ENCODE measurements at regions not wholly inside any gene's neighbourhood (a gene's known extent, or its start where the extent isn't known, plus 50 kb on each side); places are given as distances from the start of the nearest gene placed in this dataset.
"Not testable (repeated sequence)": the region's sequence is repeated elsewhere in the genome, so short reads cannot be mapped to it uniquely, and the experiment has no call there.

DNA sequence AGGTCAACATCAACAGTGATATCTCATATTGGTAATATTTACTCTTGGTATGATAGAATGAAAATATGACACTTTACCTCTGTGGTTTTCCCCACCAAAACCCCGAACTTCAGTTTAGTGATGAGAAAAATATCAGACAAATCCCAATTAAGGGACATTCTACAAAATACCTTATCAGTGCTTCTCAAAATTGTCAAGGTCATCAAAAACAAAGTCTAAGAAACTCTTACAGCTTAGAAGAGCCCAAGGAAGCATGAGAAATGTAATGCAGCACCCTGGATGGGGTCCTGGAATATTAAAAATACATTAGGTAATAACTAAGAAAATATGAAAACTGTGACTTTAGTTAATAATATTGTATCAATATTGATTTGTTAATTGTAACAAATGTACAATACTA lies 148.3 kb upstream of the TFAP2D start:
- Histone ChIP-seq H3F3A (ENCODE audit: low read depth) (no peaks in the 10 kb centered on the region), H3K36me3 (no peaks in the 10 kb centered on the region), H3K4me2 (no peak overlapping the region), H3K9ac (no peak overlapping the region), H3K4me3 (no peak overlapping the region), H3K27ac (no peak overlapping the region), H2AFZ (replicated peaks) (no peak overlapping the region), H3K27me3 (no peaks in the 10 kb centered on the region), H3K79me2 (ENCODE audit: low read depth) (no peaks in the 10 kb centered on the region), H3K9me3 (ENCODE audit: low read depth) (no peaks in the 10 kb centered on the region), H4K20me1 (ENCODE audit: low read depth) (no peaks in the 10 kb centered on the region), H3K4me1 (no peaks in the 10 kb centered on the region)
- TF ChIP-seq, protein P1, sequence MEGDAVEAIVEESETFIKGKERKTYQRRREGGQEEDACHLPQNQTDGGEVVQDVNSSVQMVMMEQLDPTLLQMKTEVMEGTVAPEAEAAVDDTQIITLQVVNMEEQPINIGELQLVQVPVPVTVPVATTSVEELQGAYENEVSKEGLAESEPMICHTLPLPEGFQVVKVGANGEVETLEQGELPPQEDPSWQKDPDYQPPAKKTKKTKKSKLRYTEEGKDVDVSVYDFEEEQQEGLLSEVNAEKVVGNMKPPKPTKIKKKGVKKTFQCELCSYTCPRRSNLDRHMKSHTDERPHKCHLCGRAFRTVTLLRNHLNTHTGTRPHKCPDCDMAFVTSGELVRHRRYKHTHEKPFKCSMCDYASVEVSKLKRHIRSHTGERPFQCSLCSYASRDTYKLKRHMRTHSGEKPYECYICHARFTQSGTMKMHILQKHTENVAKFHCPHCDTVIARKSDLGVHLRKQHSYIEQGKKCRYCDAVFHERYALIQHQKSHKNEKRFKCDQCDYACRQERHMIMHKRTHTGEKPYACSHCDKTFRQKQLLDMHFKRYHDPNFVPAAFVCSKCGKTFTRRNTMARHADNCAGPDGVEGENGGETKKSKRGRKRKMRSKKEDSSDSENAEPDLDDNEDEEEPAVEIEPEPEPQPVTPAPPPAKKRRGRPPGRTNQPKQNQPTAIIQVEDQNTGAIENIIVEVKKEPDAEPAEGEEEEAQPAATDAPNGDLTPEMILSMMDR (IDR thresholded peaks at IDR 0.05): no peak
- no peak for TF ChIP-seq EZH2 (IDR thresholded peaks at IDR 0.05)
- TF ChIP-seq EZH2phosphoT487 (IDR thresholded peaks at IDR 0.05): no peak
- no peaks in the 10 kb centered on the region for H3K36me3 Mint-ChIP-seq
- H3K27me3 Mint-ChIP-seq (ENCODE audit: insufficient read depth, low read depth): no peaks in the 10 kb centered on the region
- H3K9me3 Mint-ChIP-seq: no peaks in the 10 kb centered on the region
- no peak overlapping the region for H3K27ac Mint-ChIP-seq
- H3K4me3 Mint-ChIP-seq: no peak overlapping the region
- no peaks in the 10 kb centered on the region for H3K4me1 Mint-ChIP-seq
- no peak for DNase-seq (ENCODE audit: low spot score)

GRCh38 chr6:50571230-50571629 lies 142.1 kb upstream of the TFAP2D start:
- H3K27me3 Mint-ChIP-seq (ENCODE audit: insufficient read depth, low read depth); H3K27ac ChIP-seq; H3F3A ChIP-seq (ENCODE audit: low read depth); DNase-seq (ENCODE audit: low spot score); H3K36me3 Mint-ChIP-seq; H4K20me1 ChIP-seq (ENCODE audit: low read depth); H3K36me3 ChIP-seq; H3K4me1 Mint-ChIP-seq; H3K4me3 ChIP-seq; H3K79me2 ChIP-seq (ENCODE audit: low read depth); H2AFZ ChIP-seq (replicated peaks); H3K27me3 ChIP-seq; H3K4me1 ChIP-seq; H3K9me3 ChIP-seq (ENCODE audit: low read depth); H3K27ac Mint-ChIP-seq; H3K4me3 Mint-ChIP-seq; H3K4me2 ChIP-seq; H3K9ac ChIP-seq: not testable (repeated sequence)
- H3K9me3 Mint-ChIP-seq: peaks cover 12% of the 10 kb centered on the region

DNA sequence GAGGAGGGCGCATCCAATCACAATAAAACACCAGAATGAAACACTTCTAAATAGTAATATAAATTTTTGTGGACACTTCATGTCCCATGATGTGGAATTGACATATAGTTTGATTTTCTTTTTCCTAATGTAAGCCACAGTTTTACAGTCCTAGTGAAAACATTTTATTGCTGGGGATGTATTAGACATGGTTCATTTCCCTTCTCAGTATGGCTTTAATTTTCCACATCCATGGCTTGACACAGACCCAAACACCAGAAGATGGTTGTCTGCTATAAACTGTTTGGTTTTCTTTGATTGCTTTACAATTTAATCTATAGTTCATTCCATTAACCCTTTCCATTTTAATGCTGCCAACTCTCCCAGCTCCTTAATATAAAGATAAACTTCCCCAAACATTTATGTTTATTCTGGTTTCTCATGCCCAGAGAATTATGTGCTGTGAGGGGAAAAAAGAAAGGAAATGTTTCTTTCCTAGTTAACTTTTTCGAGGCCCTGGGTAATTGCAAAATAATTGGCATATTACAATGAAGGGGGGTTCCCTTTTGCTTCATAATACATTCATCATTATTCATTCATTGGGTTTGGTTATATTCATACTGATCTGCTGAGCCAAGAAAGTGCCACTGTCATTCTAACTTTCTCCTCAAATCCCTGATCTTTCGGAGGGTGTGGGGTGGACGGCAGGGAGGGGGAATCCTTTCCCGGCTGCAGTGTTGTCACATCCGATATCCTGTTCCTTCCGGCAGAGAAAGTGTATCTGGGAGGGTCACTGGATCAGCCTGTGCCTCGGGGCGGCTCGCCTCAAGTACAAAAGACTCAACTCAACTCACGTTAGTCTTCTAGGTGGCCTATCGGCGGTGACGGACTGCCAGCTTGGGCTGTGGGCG lies 127.6 kb upstream of the TFAP2D start:
- no peak overlapping the region for H3K9ac ChIP-seq
- peak; percentile 13 for DNase-seq (ENCODE audit: low spot score)
- H3K9me3 Mint-ChIP-seq: no peaks in the 10 kb centered on the region

GRCh38 chr6:50586331-50586675 lies 127.0 kb upstream of the TFAP2D start:
- Histone ChIP-seq H3K79me2 (ENCODE audit: low read depth) (no peaks in the 10 kb centered on the region), H3K4me1 (no peaks in the 10 kb centered on the region), H3K36me3 (no peaks in the 10 kb centered on the region), H3K4me2 (no peak overlapping the region), H3K4me3 (no peak overlapping the region), H3K27me3 (no peaks in the 10 kb centered on the region), H3F3A (ENCODE audit: low read depth) (no peaks in the 10 kb centered on the region), H3K9me3 (ENCODE audit: low read depth) (no peaks in the 10 kb centered on the region), H3K27ac (no peak overlapping the region), H3K9ac (no peak overlapping the region), H2AFZ (replicated peaks) (no peak overlapping the region), H4K20me1 (ENCODE audit: low read depth) (no peaks in the 10 kb centered on the region)
- Mint-ChIP-seq H3K4me3 (no peak overlapping the region), H3K9me3 (no peaks in the 10 kb centered on the region), H3K27ac (no peak overlapping the region), H3K36me3 (no peaks in the 10 kb centered on the region), H3K4me1 (peaks cover 3% of the 10 kb centered on the region), H3K27me3 (ENCODE audit: insufficient read depth, low read depth) (no peaks in the 10 kb centered on the region)
- TF ChIP-seq EZH2phosphoT487 (IDR thresholded peaks at IDR 0.05) (no peak), EZH2 (IDR thresholded peaks at IDR 0.05) (no peak)
- TF ChIP-seq, protein P1 (IDR thresholded peaks at IDR 0.05): no peak
- no peak for DNase-seq (ENCODE audit: low spot score)

More for the DNA sequence above, 127.6 kb upstream of the TFAP2D start:
- H3K79me2 ChIP-seq (ENCODE audit: low read depth): no peaks in the 10 kb centered on the region
- no peak overlapping the region for H3K27ac Mint-ChIP-seq
- H3K36me3 ChIP-seq: no peaks in the 10 kb centered on the region
- H2AFZ ChIP-seq (replicated peaks): no peak overlapping the region
- no peaks in the 10 kb centered on the region for H3K27me3 Mint-ChIP-seq (ENCODE audit: insufficient read depth, low read depth)
- no peaks in the 10 kb centered on the region for H3K27me3 ChIP-seq
- no peak overlapping the region for H3K4me3 ChIP-seq
- TF ChIP-seq EZH2 (IDR thresholded peaks at IDR 0.05) (no peak), EZH2phosphoT487 (IDR thresholded peaks at IDR 0.05) (no peak)
- TF ChIP-seq, protein P1 (IDR thresholded peaks at IDR 0.05): no peak
- no peak overlapping the region for H3K4me3 Mint-ChIP-seq
- H3K4me2 ChIP-seq: no peak overlapping the region
- no peaks in the 10 kb centered on the region for H3K9me3 ChIP-seq (ENCODE audit: low read depth)
- H4K20me1 ChIP-seq (ENCODE audit: low read depth): no peaks in the 10 kb centered on the region
- no peaks in the 10 kb centered on the region for H3K36me3 Mint-ChIP-seq
- no peak overlapping the region for H3K27ac ChIP-seq
- H3F3A ChIP-seq (ENCODE audit: low read depth): no peaks in the 10 kb centered on the region
- no peaks in the 10 kb centered on the region for H3K4me1 ChIP-seq
- H3K4me1 Mint-ChIP-seq: no peaks in the 10 kb centered on the region

Data from neural progenitor cell (in vitro differentiated cells).